ENCODE measurements at regions not wholly inside any gene's neighbourhood (a gene's known extent, or its start where the extent isn't known, plus 50 kb on each side); places are given as distances from the start of the nearest gene placed in this dataset.

- Histone ChIP-seq H3K23ac (ENCODE audit: low read length) (no peak overlapping the region), H4K8ac (ENCODE audit: low read depth, low read length) (no peak overlapping the region), H3K9me3 (ENCODE audit: insufficient read depth, low read depth, low read length) (peaks cover 3% of the 10 kb centered on the region), H3K4me2 (ENCODE audit: low read length) (no peak overlapping the region), H2AK5ac (ENCODE audit: low read length) (no peak overlapping the region), H3K9ac (ENCODE audit: low read length) (no peak overlapping the region), H3K36me3 (ENCODE audit: control insufficient read depth in 1 of 2, insufficient read depth in 2 of 2, low read length in 2 of 2) (no peaks in the 10 kb centered on the region), H2BK5ac (ENCODE audit: low read depth, low read length, poor library complexity) (no peak overlapping the region), H2AFZ (ENCODE audit: insufficient read depth, low read length, poor library complexity) (no peak overlapping the region), H3K18ac (ENCODE audit: low read length) (no peak overlapping the region), H3K4ac (ENCODE audit: low read depth, low read length) (no peak overlapping the region), H3K27ac (ENCODE audit: low read depth, low read length) (no peak overlapping the region), H3K79me2 (ENCODE audit: control insufficient read depth, insufficient read depth, low read length, poor library complexity) (no peaks in the 10 kb centered on the region), H2BK12ac (ENCODE audit: low read length) (no peak overlapping the region), H3K14ac (ENCODE audit: low read length) (no peak overlapping the region), H3K4me1 (ENCODE audit: control insufficient read depth in 1 of 2, insufficient read depth in 2 of 2, low read length in 2 of 2) (no peaks in the 10 kb centered on the region), H3K27me3 (ENCODE audit: insufficient read depth, low read length) (no peaks in the 10 kb centered on the region), H2BK120ac (ENCODE audit: insufficient read depth, low read length, poor library complexity) (no peak overlapping the region), H4K12ac (ENCODE audit: low read depth, low read length) (no peak overlapping the region), H3K4me3 (ENCODE audit: low read depth, low read length) (no peak overlapping the region), H4K91ac (ENCODE audit: low read depth, low read length) (no peak overlapping the region), H3K79me1 (ENCODE audit: low read length) (no peaks in the 10 kb centered on the region)
- DNase-seq = no peak
- WGBS (ENCODE audit: extremely low coverage, insufficient coverage, insufficient read length) = no CpG with 5 or more reads among the region's 3 CpGs
Measured at GRCh38 chr5:98464737-98465330, 308.6 kb upstream of the RGMB start.

- Histone ChIP-seq H2AFZ (ENCODE audit: insufficient read depth, low read length, poor library complexity) (no peak overlapping the region), H3K9ac (ENCODE audit: low read length) (no peak overlapping the region), H3K27me3 (ENCODE audit: insufficient read depth, low read length) (no peaks in the 10 kb centered on the region), H3K23ac (ENCODE audit: low read length) (no peak overlapping the region), H3K4me3 (ENCODE audit: low read depth, low read length) (no peak overlapping the region), H4K12ac (ENCODE audit: low read depth, low read length) (no peak overlapping the region), H3K4me2 (ENCODE audit: low read length) (no peak overlapping the region), H3K4me1 (ENCODE audit: control insufficient read depth in 1 of 2, insufficient read depth in 2 of 2, low read length in 2 of 2) (no peaks in the 10 kb centered on the region), H2AK5ac (ENCODE audit: low read length) (no peak overlapping the region), H3K79me2 (ENCODE audit: control insufficient read depth, insufficient read depth, low read length, poor library complexity) (no peaks in the 10 kb centered on the region), H2BK120ac (ENCODE audit: insufficient read depth, low read length, poor library complexity) (no peak overlapping the region), H3K9me3 (ENCODE audit: insufficient read depth, low read depth, low read length) (peaks cover 3% of the 10 kb centered on the region), H3K79me1 (ENCODE audit: low read length) (no peaks in the 10 kb centered on the region), H3K27ac (ENCODE audit: low read depth, low read length) (no peak overlapping the region), H3K14ac (ENCODE audit: low read length) (no peak overlapping the region), H3K4ac (ENCODE audit: low read depth, low read length) (no peak overlapping the region), H2BK5ac (ENCODE audit: low read depth, low read length, poor library complexity) (no peak overlapping the region), H2BK12ac (ENCODE audit: low read length) (no peak overlapping the region), H3K18ac (ENCODE audit: low read length) (no peak overlapping the region), H4K8ac (ENCODE audit: low read depth, low read length) (no peak overlapping the region), H3K36me3 (ENCODE audit: control insufficient read depth in 1 of 2, insufficient read depth in 2 of 2, low read length in 2 of 2) (no peaks in the 10 kb centered on the region), H4K91ac (ENCODE audit: low read depth, low read length) (no peak overlapping the region)
- WGBS (ENCODE audit: extremely low coverage, insufficient coverage, insufficient read length) = no CpG with 5 or more reads among the region's 4 CpGs
- DNase-seq = peak in 1 of 2 donors; percentile 6
Measured at GRCh38 chr5:98468188-98468869, 305.1 kb upstream of the RGMB start.

- H3K14ac ChIP-seq (ENCODE audit: low read length) = no peak overlapping the region
- H4K12ac ChIP-seq (ENCODE audit: low read depth, low read length) = no peak overlapping the region
- no peak overlapping the region for H2AFZ ChIP-seq (ENCODE audit: insufficient read depth, low read length, poor library complexity)
- no CpG with 5 or more reads among the region's 2 CpGs for WGBS (ENCODE audit: extremely low coverage, insufficient coverage, insufficient read length)
- H3K4ac ChIP-seq (ENCODE audit: low read depth, low read length) = no peak overlapping the region
- H4K8ac ChIP-seq (ENCODE audit: low read depth, low read length) = no peak overlapping the region
- H2AK5ac ChIP-seq (ENCODE audit: low read length) = no peak overlapping the region
- H2BK12ac ChIP-seq (ENCODE audit: low read length) = no peak overlapping the region
- no peak overlapping the region for H3K4me3 ChIP-seq (ENCODE audit: low read depth, low read length)
- no peak overlapping the region for H3K9ac ChIP-seq (ENCODE audit: low read length)
- no peaks in the 10 kb centered on the region for H3K79me1 ChIP-seq (ENCODE audit: low read length)
- no peak overlapping the region for H2BK5ac ChIP-seq (ENCODE audit: low read depth, low read length, poor library complexity)
- DNase-seq = no peak
- peaks cover 3% of the 10 kb centered on the region for H3K9me3 ChIP-seq (ENCODE audit: insufficient read depth, low read depth, low read length)
- peaks cover 0 to 3% of the 10 kb centered on the region in 2 experiments for H3K4me1 ChIP-seq (ENCODE audit: control insufficient read depth in 1 of 2, insufficient read depth in 2 of 2, low read length in 2 of 2)
- H4K91ac ChIP-seq (ENCODE audit: low read depth, low read length) = no peak overlapping the region
- H3K4me2 ChIP-seq (ENCODE audit: low read length) = no peak overlapping the region
- H2BK120ac ChIP-seq (ENCODE audit: insufficient read depth, low read length, poor library complexity) = no peak overlapping the region
- no peak overlapping the region for H3K23ac ChIP-seq (ENCODE audit: low read length)
- no peaks in the 10 kb centered on the region for H3K27me3 ChIP-seq (ENCODE audit: insufficient read depth, low read length)
- no peaks in the 10 kb centered on the region for H3K79me2 ChIP-seq (ENCODE audit: control insufficient read depth, insufficient read depth, low read length, poor library complexity)
- no peak overlapping the region for H3K18ac ChIP-seq (ENCODE audit: low read length)
- H3K27ac ChIP-seq (ENCODE audit: low read depth, low read length) = no peak overlapping the region
- H3K36me3 ChIP-seq (ENCODE audit: control insufficient read depth in 1 of 2, insufficient read depth in 2 of 2, low read length in 2 of 2) = no peaks in the 10 kb centered on the region
Measured at GRCh38 chr5:98470747-98471146, 302.7 kb upstream of the RGMB start.

GRCh38 chr5:98471458-98471857, 302.0 kb upstream of the RGMB start:
- H3K4me3 ChIP-seq (ENCODE audit: low read depth, low read length) = no peak overlapping the region
- H3K36me3 ChIP-seq (ENCODE audit: control insufficient read depth in 1 of 2, insufficient read depth in 2 of 2, low read length in 2 of 2) = no peaks in the 10 kb centered on the region
- no peak overlapping the region for H3K4me2 ChIP-seq (ENCODE audit: low read length)
- H4K91ac ChIP-seq (ENCODE audit: low read depth, low read length) = no peak overlapping the region
- H3K4ac ChIP-seq (ENCODE audit: low read depth, low read length) = no peak overlapping the region
- H3K4me1 ChIP-seq (ENCODE audit: control insufficient read depth in 1 of 2, insufficient read depth in 2 of 2, low read length in 2 of 2) = peaks cover 0 to 3% of the 10 kb centered on the region in 2 experiments
- no peak overlapping the region for H2AK5ac ChIP-seq (ENCODE audit: low read length)
- H2AFZ ChIP-seq (ENCODE audit: insufficient read depth, low read length, poor library complexity) = no peak overlapping the region
- H3K79me2 ChIP-seq (ENCODE audit: control insufficient read depth, insufficient read depth, low read length, poor library complexity) = no peaks in the 10 kb centered on the region
- no peak overlapping the region for H3K18ac ChIP-seq (ENCODE audit: low read length)
- H3K79me1 ChIP-seq (ENCODE audit: low read length) = no peaks in the 10 kb centered on the region
- no peak overlapping the region for H3K9ac ChIP-seq (ENCODE audit: low read length)
- no peak overlapping the region for H3K14ac ChIP-seq (ENCODE audit: low read length)
- H2BK120ac ChIP-seq (ENCODE audit: insufficient read depth, low read length, poor library complexity) = no peak overlapping the region
- no peak overlapping the region for H4K8ac ChIP-seq (ENCODE audit: low read depth, low read length)
- DNase-seq = no peak
- H3K9me3 ChIP-seq (ENCODE audit: insufficient read depth, low read depth, low read length) = peaks cover 3% of the 10 kb centered on the region
- no peak overlapping the region for H4K12ac ChIP-seq (ENCODE audit: low read depth, low read length)
- no CpG with 5 or more reads among the region's 2 CpGs for WGBS (ENCODE audit: extremely low coverage, insufficient coverage, insufficient read length)
- H2BK5ac ChIP-seq (ENCODE audit: low read depth, low read length, poor library complexity) = no peak overlapping the region
- no peak overlapping the region for H3K27ac ChIP-seq (ENCODE audit: low read depth, low read length)
- no peaks in the 10 kb centered on the region for H3K27me3 ChIP-seq (ENCODE audit: insufficient read depth, low read length)
- no peak overlapping the region for H3K23ac ChIP-seq (ENCODE audit: low read length)
- H2BK12ac ChIP-seq (ENCODE audit: low read length) = no peak overlapping the region
